HG03135 (cell line): ENCODE measurements at regions not wholly inside any gene's neighbourhood (a gene's known extent, or its start where the extent isn't known, plus 50 kb on each side); places are given as distances from the start of the nearest gene placed in this dataset.

Experiments
- ATAC-seq: cut with Tn5 transposase; IDR thresholded peaks from one replicate; pipeline ENCODE4 v1.9.1; 2021; ENCODE audit warnings: mild to moderate bottlenecking, moderate library complexity; ENCODE audit not compliant: unreplicated experiment

DNA sequence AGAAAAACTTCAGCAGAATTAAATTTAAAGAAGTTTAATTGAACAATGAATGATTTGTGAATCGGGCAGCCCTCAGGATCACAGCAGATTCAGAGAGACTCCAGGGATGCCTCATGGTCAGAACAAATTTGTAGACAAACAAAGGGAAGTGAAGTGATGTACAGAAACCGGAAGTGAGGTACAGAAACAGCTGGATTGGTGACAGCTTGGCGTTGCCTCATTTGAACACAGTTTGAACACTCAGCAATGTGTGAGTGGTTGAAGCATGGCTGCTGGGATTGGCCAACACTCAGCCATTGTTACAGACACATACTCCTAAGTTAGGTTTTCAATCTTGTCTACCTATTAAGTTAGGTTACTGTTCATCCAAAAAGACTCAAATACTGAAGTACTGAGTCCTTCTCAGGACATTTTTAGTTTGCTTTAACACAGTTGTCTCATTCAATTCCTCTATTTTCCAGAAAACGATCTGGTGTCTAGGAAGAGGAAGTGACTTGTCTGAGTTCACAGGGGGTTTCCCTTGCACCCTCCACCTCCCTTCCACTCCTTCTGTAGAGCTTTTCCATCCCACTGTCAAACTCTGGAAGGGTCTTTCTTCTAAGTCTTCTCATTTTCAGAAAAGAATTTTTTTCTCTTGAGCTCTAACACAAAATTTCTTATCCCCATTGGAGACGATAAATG is 137.9 kb downstream of the SLC4A3 start:
- no peak for ATAC-seq

DNA sequence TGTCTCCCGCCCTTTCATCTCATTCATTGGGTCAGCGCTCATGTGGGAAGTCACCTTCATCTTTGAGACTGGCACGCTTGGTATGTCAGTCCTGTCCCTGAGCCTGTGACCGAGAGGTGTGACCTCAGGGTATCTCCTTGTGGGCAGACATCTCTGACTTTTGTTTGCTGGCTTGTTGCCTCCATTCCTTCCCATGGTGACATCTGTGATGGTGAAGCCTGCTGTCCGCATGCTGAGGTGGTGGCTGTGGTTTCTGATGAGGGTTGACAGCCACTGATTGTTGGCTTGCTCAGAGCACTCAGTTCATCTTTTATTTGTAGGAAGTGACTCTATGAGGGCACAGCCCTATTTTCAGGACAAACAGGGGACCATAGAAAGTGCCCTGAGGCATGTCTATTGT is 139.2 kb downstream of the SLC4A3 start:
- ATAC-seq: no peak

DNA sequence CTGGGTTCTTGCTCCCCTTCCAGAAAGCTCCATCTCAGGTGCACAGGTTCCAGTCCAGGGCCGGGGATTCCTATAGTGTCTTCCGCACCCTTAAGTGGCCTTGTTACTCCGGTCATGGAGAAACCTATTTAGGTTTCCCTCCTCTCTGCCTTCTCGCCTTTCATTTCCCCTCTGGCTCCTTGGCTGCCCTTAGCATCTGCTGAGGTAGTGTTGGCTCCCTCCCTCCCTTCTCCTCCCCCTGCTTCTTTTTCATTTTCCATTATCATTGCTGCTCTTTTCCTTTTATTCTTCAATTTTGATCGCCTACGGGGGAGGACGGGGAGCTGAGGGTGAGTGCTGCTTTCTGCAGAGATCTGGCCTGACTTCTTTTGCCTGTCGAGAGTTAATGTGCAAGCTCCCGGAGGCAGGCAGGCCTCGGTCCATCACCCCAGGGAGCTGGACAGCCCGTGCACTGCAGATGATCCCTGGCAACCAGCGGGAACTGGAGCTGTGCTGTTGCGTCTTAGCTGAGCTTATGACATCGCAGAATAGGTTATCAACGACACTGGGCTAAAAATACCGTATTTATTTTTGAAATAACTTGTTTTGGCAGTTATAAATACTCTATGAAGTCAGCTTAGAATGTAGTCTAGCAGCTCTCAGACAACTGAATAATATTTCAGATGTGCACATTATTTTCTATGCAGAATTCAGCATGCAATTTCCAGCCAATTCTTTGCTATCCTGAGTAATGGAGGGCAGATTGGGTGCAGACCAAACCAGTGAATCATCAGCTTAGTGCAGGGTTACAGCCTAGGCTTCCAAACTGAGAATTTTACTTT is 141.9 kb downstream of the SLC4A3 start:
- no peak for ATAC-seq

DNA sequence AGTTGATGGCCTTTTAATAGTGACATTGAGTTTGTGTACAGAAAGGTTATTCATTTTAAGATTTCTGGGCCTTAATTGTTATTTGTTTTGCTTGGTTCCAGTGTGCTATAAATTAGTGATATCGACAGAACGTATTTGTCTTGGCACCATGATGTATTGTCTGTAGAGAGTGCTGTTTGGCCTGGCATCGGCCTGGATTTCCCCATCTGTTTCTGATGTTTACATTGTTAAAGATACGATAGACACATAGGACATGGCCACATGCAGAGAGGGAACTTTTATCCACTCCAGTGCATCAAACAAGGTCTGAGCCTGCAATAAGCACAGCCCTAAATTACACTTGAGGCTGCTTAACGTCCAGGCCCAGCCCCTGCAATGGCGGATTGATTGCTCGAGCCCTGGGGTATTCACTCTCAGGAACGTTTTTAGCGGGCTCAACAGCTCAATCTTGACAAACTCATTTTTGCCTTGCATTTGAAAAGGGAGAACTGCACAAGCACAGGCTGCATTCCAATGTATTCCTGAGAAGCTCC is 144.7 kb downstream of the SLC4A3 start:
- no peak for ATAC-seq

DNA sequence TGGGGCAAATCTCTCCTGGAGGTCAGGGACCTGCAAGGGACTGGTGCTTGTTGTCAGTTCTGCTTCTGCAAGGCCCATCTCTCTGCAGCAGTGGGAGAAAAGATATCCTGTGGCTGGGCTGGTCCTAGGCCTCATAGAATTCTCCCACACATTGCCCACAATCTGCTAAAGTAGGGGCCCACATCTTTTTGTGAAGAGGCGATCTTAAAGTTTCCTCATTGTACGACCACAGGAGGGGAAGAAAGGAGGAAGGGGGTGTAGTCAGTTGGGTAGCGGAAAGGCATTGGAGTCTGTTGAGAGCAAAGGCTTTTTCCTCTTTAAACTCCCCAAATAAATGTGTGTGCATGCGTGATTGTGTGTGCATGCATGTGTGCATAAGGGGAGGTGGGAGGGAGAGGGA is 145.3 kb downstream of the SLC4A3 start:
- ATAC-seq: no peak

DNA sequence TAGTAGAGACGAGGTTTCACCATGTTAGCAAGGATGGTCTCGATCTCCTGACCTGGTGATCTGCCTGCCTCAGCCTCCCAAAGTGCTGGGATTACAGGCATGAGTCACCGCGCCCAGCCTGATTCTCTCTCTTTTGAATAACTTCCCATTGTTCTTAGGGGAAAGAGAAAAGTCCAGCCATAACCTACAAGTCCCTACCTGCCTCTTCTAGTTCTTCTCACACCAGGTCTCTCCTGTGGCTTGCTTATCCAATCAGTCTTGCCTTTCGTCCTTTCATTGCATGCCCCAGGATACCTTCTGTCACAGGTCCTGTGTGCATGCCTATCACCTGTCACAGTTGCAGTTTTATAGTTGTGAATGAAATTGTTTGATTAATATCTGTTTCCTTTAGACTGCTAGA is 148.1 kb downstream of the SLC4A3 start:
- no peak for ATAC-seq

DNA sequence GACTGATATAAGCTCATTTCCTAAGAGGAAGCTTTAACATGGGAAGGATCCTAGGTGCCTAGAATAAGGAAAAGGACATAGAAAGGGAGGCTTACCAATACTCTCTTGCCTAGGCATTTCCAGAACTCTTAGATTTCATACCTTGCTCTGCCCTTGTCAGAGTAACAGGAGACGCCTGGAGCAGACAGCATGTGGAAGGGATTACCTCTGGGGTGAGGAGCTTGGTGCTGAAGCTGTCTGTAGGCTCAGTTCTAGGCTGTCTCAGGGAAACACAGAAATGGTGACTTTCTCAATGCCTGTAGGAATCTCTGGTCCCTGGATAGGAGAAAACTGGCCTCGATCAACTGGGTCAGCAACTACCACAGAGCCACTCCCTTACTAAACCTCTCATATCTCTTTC is 150.0 kb downstream of the SLC4A3 start:
- ATAC-seq: no peak

DNA sequence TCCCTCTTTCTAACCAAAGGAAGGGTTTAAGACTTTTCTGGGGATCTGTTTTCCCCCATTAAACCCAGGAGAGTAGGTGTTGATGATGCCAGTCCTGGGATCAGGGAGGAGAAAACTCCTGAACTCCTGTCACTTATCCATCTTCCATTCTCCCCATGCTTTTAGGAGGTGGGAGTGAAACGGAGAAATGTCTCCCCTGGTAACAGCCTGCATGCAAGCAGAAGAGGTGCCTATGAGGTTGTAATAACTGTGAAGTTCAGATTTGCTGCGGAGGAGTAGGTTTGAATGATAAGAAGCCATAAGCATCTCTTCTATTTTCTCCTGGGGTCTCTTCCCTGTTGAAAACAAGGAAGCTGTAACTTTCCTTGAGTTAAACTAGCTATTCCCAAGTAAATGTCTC is 150.8 kb downstream of the SLC4A3 start:
- no peak for ATAC-seq

DNA sequence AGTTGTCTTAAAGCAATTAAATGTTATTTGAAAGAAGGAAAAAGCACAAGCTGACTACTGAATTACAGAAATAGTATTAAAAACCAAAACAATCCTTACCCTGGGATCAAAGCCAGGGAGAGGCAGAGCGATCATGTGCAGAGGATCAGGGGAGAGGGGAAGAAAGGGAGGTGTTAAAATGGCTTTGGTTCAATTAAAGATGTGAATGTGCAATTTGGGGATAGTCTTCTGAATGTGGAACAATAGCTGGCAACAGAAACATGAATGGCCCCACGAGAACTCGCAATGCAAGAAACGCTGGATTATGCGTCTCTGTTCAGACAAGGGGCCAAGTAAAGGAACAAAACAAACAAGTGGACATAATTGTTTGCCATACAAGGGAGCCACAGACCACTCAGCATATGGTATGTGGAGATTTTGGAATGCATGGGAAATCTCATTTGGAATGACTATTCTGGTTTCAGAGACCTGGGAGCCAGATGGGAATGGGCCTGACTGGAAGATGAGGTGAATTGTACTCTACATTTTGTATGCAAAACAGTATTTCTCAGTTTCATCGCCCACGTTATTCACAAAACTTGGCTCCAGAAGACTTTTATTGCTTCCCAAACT is 155.4 kb downstream of the SLC4A3 start:
- ATAC-seq: no peak

DNA sequence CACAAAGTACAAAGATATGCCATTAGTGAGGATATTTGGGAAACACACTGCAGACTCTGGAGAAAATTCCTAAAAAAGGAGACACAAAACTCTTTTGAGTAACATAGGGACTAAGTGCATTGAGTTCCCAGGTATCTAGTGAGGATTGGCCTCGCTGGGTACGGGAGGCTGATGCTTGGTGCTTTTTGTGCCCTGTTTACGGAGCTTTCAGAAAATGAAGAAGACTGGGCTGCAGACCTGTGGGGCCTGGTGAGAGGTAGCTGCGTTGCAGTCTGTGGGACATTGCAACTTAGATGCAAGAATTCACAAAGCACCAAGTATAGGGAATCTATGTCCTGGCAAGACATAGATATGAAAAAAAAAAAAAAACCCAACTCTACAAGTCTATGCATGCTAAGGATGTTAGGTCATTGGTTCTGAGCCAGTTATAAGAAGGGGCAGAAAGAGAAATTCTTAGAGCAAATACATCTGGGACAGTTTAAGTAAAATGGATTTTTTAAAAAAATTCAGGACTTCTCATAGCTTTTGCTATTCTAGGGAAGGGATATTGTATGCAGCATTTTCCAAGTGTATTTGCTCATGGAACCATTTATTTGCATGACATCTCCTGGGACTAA is 156.0 kb downstream of the SLC4A3 start:
- ATAC-seq: no peak

DNA sequence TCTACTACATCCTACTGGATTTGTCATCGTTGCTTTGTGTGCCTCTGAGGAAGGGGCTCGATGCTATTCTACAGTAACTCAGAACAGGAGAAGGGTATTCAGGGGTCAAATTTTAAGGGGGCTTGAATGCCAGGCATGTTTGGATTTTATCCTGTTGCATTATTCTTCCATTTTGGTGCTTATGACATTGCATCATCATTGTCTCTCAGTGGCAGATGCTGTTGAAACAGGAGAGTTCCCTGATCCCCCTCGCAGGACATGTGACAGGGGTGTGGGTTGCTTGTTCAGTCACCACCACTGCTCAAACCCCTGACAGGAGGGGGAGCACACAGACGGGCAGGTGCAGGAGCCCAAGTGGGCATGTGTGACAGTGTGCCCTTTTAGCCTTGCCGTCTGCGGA is 156.7 kb downstream of the SLC4A3 start:
- ATAC-seq: no peak

DNA sequence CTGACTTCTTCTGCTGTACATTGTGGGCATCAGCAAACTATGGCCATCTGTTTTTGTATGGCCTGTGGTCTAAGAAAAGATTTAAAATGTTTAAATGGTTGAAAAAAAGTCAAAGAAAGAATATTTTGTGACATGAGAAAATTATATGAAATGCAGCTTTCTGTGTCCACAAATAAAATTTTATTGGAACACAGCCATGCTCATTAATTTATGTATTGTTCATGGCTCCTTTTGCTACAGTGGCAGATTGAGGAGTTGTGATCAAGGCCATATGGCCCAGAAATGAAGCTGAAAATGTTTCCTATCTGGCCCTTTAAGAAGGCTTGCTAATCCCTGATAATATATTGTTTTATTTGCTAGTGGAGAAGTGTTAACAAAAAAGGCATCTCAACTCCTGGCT is 162.0 kb downstream of the SLC4A3 start:
- ATAC-seq: no peak

DNA sequence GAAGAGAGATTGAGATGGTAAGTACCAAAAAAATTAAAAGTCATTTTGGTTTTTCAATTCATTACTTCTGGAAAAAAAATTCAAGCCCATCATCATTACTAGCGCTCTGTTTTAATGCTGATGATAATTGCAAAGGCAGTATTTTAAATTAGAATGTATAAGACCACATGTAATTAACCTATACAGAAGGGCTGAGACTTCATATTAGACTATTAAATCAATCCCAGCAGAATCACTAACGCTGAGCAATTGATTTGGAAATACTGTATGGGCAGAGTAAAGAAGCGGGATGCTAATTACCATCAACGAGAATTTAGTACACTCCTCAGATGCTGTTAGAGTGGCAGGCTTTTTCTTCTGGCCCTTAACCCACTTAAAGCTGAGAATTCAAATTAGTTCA is 165.0 kb downstream of the SLC4A3 start:
- ATAC-seq: no peak

DNA sequence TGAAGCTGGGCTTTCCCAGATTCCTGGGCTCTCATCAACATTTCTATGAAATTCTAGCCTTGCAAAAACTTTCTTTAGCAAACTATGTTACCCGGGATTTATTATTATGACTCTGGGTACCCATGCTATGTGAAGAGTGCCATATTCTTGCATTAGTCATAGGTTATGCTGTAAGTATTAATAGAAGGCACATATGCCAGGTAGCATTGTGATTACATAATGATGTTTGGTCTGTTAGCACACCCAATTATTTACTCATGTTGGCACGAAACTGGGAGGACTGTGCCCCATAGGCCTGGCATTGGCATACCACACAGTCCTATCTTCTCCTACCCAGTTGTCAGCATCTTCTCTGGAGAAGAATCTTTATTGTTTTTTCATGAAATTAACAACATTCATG is 171.0 kb downstream of the SLC4A3 start:
- ATAC-seq: no peak

DNA sequence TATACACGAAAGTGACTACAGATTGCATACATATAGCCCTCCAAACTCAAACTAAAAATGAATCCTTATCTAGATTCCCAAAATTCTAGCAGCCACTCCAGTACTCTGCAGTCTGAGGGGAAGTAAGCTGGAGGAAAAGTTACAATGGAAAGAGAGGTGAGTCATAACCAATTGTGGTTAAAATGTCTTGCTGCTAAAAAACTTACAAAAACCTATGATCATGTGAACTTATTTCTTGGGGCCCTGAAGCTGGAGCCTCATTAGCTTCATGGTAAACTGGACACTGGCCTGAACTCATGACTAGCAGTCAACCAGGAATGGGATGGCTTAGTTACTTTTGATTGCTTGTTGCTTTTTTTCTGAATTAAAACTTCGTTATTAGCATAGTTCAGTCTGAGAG is 175.9 kb downstream of the SLC4A3 start:
- ATAC-seq: no peak

DNA sequence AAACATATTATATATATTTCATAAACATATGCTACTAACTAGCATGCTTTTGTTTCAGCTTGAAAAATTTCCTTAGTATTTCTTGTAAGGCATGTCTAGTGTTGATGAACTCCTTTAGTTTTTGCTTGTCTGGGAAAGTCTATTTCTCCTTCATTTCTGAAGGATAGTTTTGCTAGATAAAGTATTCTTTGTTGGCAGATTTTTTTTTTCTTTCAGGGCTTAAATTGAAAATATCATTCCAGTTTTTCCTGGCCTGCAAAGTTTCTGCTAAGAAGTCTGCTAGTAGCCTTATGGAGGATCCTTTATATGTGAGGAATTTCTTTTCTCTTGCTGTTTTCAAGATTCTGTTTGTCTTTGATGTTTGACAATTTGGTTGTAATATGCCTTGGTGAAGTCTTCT is 183.5 kb downstream of the SLC4A3 start:
- ATAC-seq: no peak

DNA sequence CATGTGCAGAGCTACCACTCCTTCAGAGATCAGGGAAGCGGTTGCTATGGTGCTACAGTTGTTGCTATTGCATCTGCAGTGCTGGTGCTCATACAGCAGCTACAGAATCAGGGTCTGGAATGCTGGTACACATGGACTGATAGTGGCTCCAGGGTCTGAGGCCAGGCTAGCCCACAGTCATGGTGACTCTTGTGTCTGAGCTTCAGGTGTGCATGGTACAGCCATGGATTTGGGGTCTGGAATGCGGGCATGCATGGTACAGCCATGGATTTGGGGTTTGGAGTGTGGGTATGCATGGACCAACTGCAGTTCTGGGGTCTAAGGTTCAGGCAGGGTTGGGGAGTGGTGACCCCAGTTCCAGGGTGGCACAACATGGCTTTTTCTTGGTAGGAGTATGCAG is 185.2 kb downstream of the SLC4A3 start:
- no peak for ATAC-seq

DNA sequence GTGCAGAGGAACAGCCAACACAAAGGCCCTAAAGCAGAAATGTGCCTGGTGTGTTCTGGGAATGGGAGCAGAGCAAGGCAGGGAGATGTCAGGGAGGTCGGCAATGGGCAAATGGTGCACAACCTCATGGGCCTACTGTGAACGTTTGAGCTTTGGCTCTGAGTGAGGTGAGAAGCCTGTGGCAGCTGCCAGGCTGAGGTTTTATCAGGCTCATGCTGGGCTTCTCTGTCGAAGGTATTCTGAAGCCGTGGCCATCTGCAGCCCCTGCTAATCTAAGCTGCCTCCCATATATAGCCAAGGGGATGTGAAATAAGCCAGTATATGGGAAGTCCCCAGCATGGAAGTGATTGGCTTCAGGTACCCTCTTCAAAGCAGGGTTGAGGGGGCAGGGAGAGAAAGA is 193.3 kb downstream of the SLC4A3 start:
- no peak for ATAC-seq

DNA sequence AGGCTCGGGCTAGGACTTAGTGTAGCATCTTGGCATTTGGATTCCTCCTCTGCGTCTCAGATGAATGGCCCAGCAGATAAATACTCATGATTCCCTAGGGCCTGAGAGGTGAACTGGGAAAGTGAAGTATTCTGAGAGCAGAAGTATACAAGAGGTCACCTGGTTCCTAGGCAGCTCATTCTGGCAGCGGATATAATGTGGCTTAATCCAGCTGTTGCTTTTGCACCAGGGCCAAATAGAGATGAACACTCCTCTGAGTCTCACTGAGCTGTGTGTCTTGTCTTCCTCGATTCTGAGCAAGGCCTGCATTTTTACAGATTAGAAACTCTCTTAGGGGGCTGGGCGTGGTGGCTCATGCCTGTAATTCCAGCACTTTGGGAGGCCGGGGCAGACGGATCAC is 196.1 kb downstream of the SLC4A3 start:
- no peak for ATAC-seq

DNA sequence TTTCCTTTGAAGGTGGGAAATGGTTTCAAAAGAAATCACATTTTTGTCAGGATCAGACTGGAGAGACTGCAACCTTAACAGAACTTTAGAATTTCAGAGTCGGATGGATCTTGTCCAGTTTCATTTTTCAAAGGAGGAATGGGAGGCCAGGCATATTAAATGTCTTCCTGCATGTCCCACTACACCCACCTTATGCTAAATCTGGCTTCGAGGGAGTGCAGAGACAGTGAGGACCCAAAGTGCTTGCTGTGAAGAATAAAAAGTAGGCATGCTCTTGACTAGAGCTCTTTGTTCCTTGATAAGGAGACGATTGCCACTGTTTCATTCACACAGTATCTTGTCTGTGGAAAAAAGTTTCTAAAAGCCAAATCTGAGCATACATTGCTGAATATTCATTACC is 197.6 kb downstream of the SLC4A3 start:
- no peak for ATAC-seq

DNA sequence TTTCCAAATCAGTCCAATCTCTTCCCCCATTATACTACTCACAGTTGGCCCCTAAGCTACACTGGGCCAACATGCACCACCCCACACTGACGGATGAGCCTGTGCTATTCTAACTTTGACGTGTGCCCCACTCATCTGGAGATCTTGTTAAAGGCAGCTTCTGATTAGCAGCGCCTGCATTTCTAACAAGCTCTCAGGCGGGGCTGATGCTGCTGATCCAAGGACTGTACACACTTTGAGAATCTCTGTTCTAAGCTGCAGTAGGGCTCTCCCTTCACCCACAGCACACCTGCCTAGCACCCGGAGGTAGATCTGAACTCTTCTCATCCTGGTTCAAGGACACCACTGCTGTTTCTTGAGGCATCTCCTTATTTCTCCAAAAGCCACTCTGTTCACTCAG is 200.7 kb downstream of the SLC4A3 start:
- no peak for ATAC-seq
